HEK293T (cell line): ENCODE measurements at regions not wholly inside any gene's neighbourhood (a gene's known extent, or its start where the extent isn't known, plus 50 kb on each side); places are given as distances from the start of the nearest gene placed in this dataset.

Experiments
- CTCF ChIA-PET: fragments of 350-600 bp; formaldehyde crosslinking; extraction: SDS; loops from one replicate; lab custom pipeline; 2021; ENCODE audit warnings: antibody characterized with exemption, inconsistent platforms; lab: Yijun Ruan, JAX
- POLR2A ChIA-PET: fragments of 350-600 bp; formaldehyde crosslinking; extraction: SDS; loops from one replicate; lab custom pipeline; 2020; ENCODE audit warnings: antibody characterized with exemption, inconsistent platforms; lab: Yijun Ruan, JAX
- DNase-seq: peaks from one replicate; pipeline ENCODE4 v3.0.0; 2012; ENCODE audit warnings: mixed read lengths; ENCODE audit errors: extremely low spot score
- ARNT ChIP-seq: fragments of 450-650 bp; IDR thresholded peaks from 2 replicates; pipeline ENCODE4 v1.6.1; 2017; ENCODE audit warnings: mild to moderate bottlenecking
- BHLHE40 ChIP-seq: fragments of 450-650 bp; IDR thresholded peaks from 2 replicates; pipeline ENCODE4 v1.6.1; 2016; ENCODE audit warnings: mild to moderate bottlenecking, moderate library complexity, borderline replicate concordance
- CTBP1 ChIP-seq: fragments of 450-650 bp; IDR thresholded peaks from 2 replicates; pipeline ENCODE4 v1.6.1; 2016; ENCODE audit warnings: borderline replicate concordance
- ELF4 ChIP-seq: fragments of 450-650 bp; IDR thresholded peaks from 2 replicates; pipeline ENCODE4 v1.6.1; 2017; ENCODE audit warnings: antibody characterized with exemption
- FOXA1 ChIP-seq: fragments of 450-650 bp; IDR thresholded peaks from 2 replicates; pipeline ENCODE4 v1.6.1; 2016; ENCODE audit warnings: mild to moderate bottlenecking
- FOXK2 ChIP-seq: fragments of 450-650 bp; IDR thresholded peaks from 2 replicates; pipeline ENCODE4 v1.6.1; 2016; ENCODE audit warnings: mild to moderate bottlenecking
- FOXM1 ChIP-seq: fragments of 450-650 bp; IDR thresholded peaks from 2 replicates; pipeline ENCODE4 v1.6.1; 2017; ENCODE audit warnings: mild to moderate bottlenecking, borderline replicate concordance
- HDGF ChIP-seq: fragments of 450-650 bp; IDR thresholded peaks from 2 replicates; pipeline ENCODE4 v1.6.1; 2017; ENCODE audit warnings: antibody characterized with exemption, borderline replicate concordance
- L3MBTL2 ChIP-seq: fragments of 450-650 bp; conservative IDR thresholded peaks from 2 replicates; pipeline ENCODE4 v1.6.1; 2016; ENCODE audit warnings: mild to moderate bottlenecking
- LEF1 ChIP-seq: fragments of 450-650 bp; IDR thresholded peaks from 2 replicates; pipeline ENCODE4 v1.6.1; 2017; ENCODE audit warnings: mild to moderate bottlenecking, borderline replicate concordance
- NFRKB ChIP-seq: fragments of 450-650 bp; IDR thresholded peaks from 2 replicates; pipeline ENCODE4 v1.6.1; 2016; ENCODE audit warnings: mild to moderate bottlenecking, moderate library complexity
- PKNOX1 ChIP-seq: fragments of 450-650 bp; IDR thresholded peaks from 2 replicates; pipeline ENCODE4 v1.6.1; 2016
- SP1 ChIP-seq: fragments of 450-650 bp; IDR thresholded peaks from 2 replicates; pipeline ENCODE4 v1.6.1; 2017
- SUZ12 ChIP-seq: fragments of 450-650 bp; IDR thresholded peaks from 2 replicates; pipeline ENCODE4 v1.6.1; 2016; ENCODE audit warnings: mild to moderate bottlenecking
- TARDBP ChIP-seq: fragments of 450-650 bp; IDR thresholded peaks from 2 replicates; pipeline ENCODE4 v1.6.1; 2016
- ZNF384 ChIP-seq: fragments of 450-650 bp; IDR thresholded peaks from 2 replicates; pipeline ENCODE4 v1.6.1; 2016

GRCh38 chr9:1829719-1830118, 185.4 kb upstream of the SMARCA2 start:
- POLR2A ChIA-PET: no interaction called here
- DNase-seq: no peak
- CTCF ChIA-PET: no interaction called here
- TF ChIP-seq ZNF384: no peak
- no peak for TF ChIP-seq LEF1
- no peak for TF ChIP-seq FOXK2
- no peak for TF ChIP-seq FOXA1
- no peak for TF ChIP-seq BHLHE40
- no peak for TF ChIP-seq FOXM1
- TF ChIP-seq PKNOX1: no peak
- no peak for TF ChIP-seq HDGF
- no peak for TF ChIP-seq ARNT
- TF ChIP-seq ELF4: no peak
- TF ChIP-seq NFRKB: no peak
- no peak for TF ChIP-seq CTBP1
- TF ChIP-seq SP1: no peak
- TF ChIP-seq L3MBTL2: no peak
- no peak for TF ChIP-seq TARDBP
- TF ChIP-seq SUZ12: no peak

- no peak for DNase-seq
- TF ChIP-seq FOXA1 (no peak), HDGF (no peak), TARDBP (no peak), L3MBTL2 (no peak), NFRKB (no peak), SP1 (no peak), FOXK2 (no peak), SUZ12 (no peak), BHLHE40 (no peak), ELF4 (no peak), PKNOX1 (no peak), LEF1 (no peak), CTBP1 (no peak), FOXM1 (no peak), ARNT (no peak), ZNF384 (no peak)
- CTCF ChIA-PET: no interaction called here
- POLR2A ChIA-PET: no interaction called here
Measured at GRCh38 chr9:1832960-1833359, 182.2 kb upstream of the SMARCA2 start.

- ChIA-PET POLR2A (no interaction called here), CTCF (interaction anchor here (0.6 to 0.7 kb wide), 2 partner anchors 13 to 936 kb away, joined by 3 to 6 read pairs; no protein-coding TSS in a partner anchor)
- peak; percentile 41 for DNase-seq
- TF ChIP-seq FOXA1 (no peak), FOXM1 (no peak), CTBP1 (no peak), SP1 (no peak), LEF1 (no peak), ELF4 (no peak), TARDBP (no peak), ARNT (no peak), HDGF (no peak), FOXK2 (no peak), NFRKB (no peak), SUZ12 (no peak), BHLHE40 (no peak), L3MBTL2 (no peak), ZNF384 (no peak), PKNOX1 (no peak)
Measured at GRCh38 chr9:1837453-1838084, 177.6 kb upstream of the SMARCA2 start.

- POLR2A ChIA-PET: no interaction called here
- CTCF ChIA-PET: no interaction called here
- DNase-seq: no peak
- no peak for TF ChIP-seq ARNT
- no peak for TF ChIP-seq LEF1
- TF ChIP-seq FOXA1: no peak
- no peak for TF ChIP-seq NFRKB
- no peak for TF ChIP-seq FOXM1
- TF ChIP-seq CTBP1: no peak
- no peak for TF ChIP-seq SP1
- no peak for TF ChIP-seq SUZ12
- TF ChIP-seq ELF4: no peak
- no peak for TF ChIP-seq FOXK2
- no peak for TF ChIP-seq ZNF384
- no peak for TF ChIP-seq TARDBP
- TF ChIP-seq BHLHE40: no peak
- no peak for TF ChIP-seq PKNOX1
- TF ChIP-seq HDGF: no peak
- TF ChIP-seq L3MBTL2: no peak
Measured at GRCh38 chr9:1839909-1840308, 175.2 kb upstream of the SMARCA2 start.

- no peak for DNase-seq
- TF ChIP-seq HDGF (no peak), SUZ12 (no peak), PKNOX1 (no peak), ARNT (no peak), LEF1 (no peak), ZNF384 (no peak), NFRKB (no peak), TARDBP (no peak), FOXM1 (no peak), SP1 (no peak), FOXK2 (no peak), FOXA1 (no peak), ELF4 (no peak), CTBP1 (no peak), L3MBTL2 (no peak), BHLHE40 (no peak)
- ChIA-PET CTCF (no interaction called here), POLR2A (no interaction called here)
Measured at GRCh38 chr9:1845425-1845824, 169.7 kb upstream of the SMARCA2 start.
